ENCODE measurements at regions not wholly inside any gene's neighbourhood (a gene's known extent, or its start where the extent isn't known, plus 50 kb on each side); places are given as distances from the start of the nearest gene placed in this dataset.

DNA sequence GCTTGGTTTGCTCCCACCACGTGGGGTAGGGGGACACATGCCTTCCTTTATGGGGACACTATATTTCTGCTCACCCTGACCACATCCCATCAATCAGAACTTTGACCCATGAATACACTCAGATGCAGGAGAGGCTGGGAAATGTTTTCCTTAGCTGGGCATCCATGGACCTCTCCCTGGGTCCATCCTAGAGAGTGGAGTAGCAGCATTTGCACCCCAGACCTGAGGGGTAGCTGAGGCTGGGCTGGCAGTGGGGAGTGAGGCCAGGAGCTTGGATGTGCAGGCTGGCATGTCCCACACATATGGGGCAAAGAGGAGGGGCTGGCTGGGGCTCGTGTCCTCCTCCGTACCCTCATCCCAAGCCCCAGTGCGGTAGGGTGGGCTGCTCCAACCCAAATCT, 152.8 kb downstream of the TM9SF2 start:
- H3K27me3 Mint-ChIP-seq (ENCODE audit: low read depth) = no peaks in the 10 kb centered on the region
- no peak for TF ChIP-seq ZNF396 (CRISPR knock-in tag; IDR thresholded peaks at IDR 0.05; ENCODE audit: borderline replicate concordance)
- no peaks in the 10 kb centered on the region for H3K36me3 Mint-ChIP-seq
- ChIA-PET POLR2A (no interaction called here), CTCF (no interaction called here)
- H3K4me1 Mint-ChIP-seq = peaks cover 38% of the 10 kb centered on the region
- no peak overlapping the region for H3K27ac Mint-ChIP-seq
- DNase-seq (ENCODE audit: low spot score) (no peak), ATAC-seq (no peak)
- H3K9me3 Mint-ChIP-seq = no peaks in the 10 kb centered on the region
- no peak overlapping the region for H3K4me3 Mint-ChIP-seq

DNA sequence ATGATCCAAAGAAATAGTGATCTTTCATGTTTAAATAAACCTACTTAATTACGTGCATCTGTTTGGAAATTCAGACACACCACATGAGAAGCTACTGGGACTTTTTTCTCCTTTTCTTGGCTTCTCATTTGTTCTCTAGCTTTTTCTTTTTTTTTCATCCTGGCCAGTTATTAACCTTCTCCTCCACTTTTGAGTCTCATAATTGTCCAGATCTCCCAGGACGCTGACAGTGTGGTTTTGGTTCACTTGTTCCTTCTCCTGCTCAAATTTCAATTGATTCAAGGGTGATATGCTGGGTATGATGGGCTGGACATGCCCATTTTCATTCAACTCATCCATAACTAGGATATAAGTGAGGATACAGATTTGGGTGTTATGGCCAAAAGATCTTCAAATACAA, 152.3 kb downstream of the TM9SF2 start:
- CTCF ChIA-PET = no interaction called here
- POLR2A ChIA-PET = interaction anchor here (0.7 kb wide), 1 partner anchor 331 kb away, joined by 3 read pairs; no protein-coding TSS in a partner anchor
- no peak for ATAC-seq
- H3K4me3 Mint-ChIP-seq = no peak overlapping the region
- no peak for TF ChIP-seq OVOL2 (CRISPR knock-in tag; IDR thresholded peaks at IDR 0.05; ENCODE audit: borderline replicate concordance)
- TF ChIP-seq FOXP1 (CRISPR knock-in tag; IDR thresholded peaks at IDR 0.05; ENCODE audit: borderline replicate concordance) = no peak
- TF ChIP-seq NFYB (CRISPR knock-in tag; conservative IDR thresholded peaks at IDR 0.05; ENCODE audit: low read depth) = no peak
- TF ChIP-seq ZNF396 (CRISPR knock-in tag; IDR thresholded peaks at IDR 0.05; ENCODE audit: borderline replicate concordance) = no peak
- TF ChIP-seq, protein P1, sequence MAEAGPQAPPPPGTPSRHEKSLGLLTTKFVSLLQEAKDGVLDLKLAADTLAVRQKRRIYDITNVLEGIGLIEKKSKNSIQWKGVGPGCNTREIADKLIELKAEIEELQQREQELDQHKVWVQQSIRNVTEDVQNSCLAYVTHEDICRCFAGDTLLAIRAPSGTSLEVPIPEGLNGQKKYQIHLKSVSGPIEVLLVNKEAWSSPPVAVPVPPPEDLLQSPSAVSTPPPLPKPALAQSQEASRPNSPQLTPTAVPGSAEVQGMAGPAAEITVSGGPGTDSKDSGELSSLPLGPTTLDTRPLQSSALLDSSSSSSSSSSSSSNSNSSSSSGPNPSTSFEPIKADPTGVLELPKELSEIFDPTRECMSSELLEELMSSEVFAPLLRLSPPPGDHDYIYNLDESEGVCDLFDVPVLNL (CRISPR knock-in tag; IDR thresholded peaks at IDR 0.05; ENCODE audit: borderline replicate concordance, low read depth) = no peak
- TF ChIP-seq SMAD4 (CRISPR knock-in tag; IDR thresholded peaks at IDR 0.05) = no peak
- no peak for TF ChIP-seq JUN (CRISPR knock-in tag; IDR thresholded peaks at IDR 0.05)
- TF ChIP-seq RELA (CRISPR knock-in tag; IDR thresholded peaks at IDR 0.05; ENCODE audit: borderline replicate concordance) = no peak
- TF ChIP-seq ZNF416 (CRISPR knock-in tag; IDR thresholded peaks at IDR 0.05) = no peak
- TF ChIP-seq, protein P2, sequence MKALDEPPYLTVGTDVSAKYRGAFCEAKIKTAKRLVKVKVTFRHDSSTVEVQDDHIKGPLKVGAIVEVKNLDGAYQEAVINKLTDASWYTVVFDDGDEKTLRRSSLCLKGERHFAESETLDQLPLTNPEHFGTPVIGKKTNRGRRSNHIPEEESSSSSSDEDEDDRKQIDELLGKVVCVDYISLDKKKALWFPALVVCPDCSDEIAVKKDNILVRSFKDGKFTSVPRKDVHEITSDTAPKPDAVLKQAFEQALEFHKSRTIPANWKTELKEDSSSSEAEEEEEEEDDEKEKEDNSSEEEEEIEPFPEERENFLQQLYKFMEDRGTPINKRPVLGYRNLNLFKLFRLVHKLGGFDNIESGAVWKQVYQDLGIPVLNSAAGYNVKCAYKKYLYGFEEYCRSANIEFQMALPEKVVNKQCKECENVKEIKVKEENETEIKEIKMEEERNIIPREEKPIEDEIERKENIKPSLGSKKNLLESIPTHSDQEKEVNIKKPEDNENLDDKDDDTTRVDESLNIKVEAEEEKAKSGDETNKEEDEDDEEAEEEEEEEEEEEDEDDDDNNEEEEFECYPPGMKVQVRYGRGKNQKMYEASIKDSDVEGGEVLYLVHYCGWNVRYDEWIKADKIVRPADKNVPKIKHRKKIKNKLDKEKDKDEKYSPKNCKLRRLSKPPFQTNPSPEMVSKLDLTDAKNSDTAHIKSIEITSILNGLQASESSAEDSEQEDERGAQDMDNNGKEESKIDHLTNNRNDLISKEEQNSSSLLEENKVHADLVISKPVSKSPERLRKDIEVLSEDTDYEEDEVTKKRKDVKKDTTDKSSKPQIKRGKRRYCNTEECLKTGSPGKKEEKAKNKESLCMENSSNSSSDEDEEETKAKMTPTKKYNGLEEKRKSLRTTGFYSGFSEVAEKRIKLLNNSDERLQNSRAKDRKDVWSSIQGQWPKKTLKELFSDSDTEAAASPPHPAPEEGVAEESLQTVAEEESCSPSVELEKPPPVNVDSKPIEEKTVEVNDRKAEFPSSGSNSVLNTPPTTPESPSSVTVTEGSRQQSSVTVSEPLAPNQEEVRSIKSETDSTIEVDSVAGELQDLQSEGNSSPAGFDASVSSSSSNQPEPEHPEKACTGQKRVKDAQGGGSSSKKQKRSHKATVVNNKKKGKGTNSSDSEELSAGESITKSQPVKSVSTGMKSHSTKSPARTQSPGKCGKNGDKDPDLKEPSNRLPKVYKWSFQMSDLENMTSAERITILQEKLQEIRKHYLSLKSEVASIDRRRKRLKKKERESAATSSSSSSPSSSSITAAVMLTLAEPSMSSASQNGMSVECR (CRISPR knock-in tag; IDR thresholded peaks at IDR 0.05; ENCODE audit: borderline replicate concordance) = no peak
- TF ChIP-seq, protein P3, sequence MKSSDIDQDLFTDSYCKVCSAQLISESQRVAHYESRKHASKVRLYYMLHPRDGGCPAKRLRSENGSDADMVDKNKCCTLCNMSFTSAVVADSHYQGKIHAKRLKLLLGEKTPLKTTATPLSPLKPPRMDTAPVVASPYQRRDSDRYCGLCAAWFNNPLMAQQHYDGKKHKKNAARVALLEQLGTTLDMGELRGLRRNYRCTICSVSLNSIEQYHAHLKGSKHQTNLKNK (CRISPR knock-in tag; IDR thresholded peaks at IDR 0.05) = no peak
- TF ChIP-seq, protein P4, sequence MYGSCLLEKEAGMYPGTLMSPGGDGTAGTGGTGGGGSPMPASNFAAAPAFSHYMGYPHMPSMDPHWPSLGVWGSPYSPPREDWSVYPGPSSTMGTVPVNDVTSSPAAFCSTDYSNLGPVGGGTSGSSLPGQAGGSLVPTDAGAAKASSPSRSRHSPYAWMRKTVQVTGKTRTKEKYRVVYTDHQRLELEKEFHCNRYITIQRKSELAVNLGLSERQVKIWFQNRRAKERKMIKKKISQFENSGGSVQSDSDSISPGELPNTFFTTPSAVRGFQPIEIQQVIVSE (CRISPR knock-in tag; IDR thresholded peaks at IDR 0.05; ENCODE audit: borderline replicate concordance) = no peak
- no peaks in the 10 kb centered on the region for H3K9me3 Mint-ChIP-seq
- H3K27me3 Mint-ChIP-seq (ENCODE audit: low read depth) = no peaks in the 10 kb centered on the region
- no peaks in the 10 kb centered on the region for H3K36me3 Mint-ChIP-seq
- DNase-seq (ENCODE audit: low spot score) = no peak
- no peak overlapping the region for H3K27ac Mint-ChIP-seq
- H3K4me1 Mint-ChIP-seq = peaks cover 35% of the 10 kb centered on the region

DNA sequence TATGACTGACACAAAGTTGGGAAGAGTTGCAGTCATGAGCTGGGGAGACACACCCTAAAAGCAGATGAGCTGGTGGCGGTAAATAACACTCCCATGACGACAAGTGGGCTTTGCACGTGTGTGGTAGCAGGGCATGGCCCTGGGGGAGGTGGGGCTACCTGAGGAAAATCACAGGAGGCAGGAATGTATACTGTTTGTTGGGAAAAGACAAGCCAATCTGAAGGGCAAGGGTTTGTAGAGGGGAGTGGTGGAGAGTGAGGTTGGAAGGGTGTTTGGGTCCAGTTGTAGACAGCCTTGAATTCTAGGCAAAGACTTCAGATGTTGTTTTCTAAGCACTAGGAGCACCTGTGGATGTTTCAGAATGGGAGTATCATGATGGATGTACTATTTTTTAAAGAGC, 151.6 kb downstream of the TM9SF2 start:
- Mint-ChIP-seq H3K27me3 (ENCODE audit: low read depth) (no peaks in the 10 kb centered on the region), H3K27ac (no peak overlapping the region), H3K9me3 (no peaks in the 10 kb centered on the region), H3K4me1 (peaks cover 36% of the 10 kb centered on the region), H3K4me3 (no peak overlapping the region), H3K36me3 (no peaks in the 10 kb centered on the region)
- ATAC-seq (no peak), DNase-seq (ENCODE audit: low spot score) (no peak)
- POLR2A ChIA-PET = interaction anchor here (0.7 kb wide), 1 partner anchor 332 kb away, joined by 3 read pairs; no protein-coding TSS in a partner anchor
- CTCF ChIA-PET = no interaction called here
- TF ChIP-seq, protein P5, sequence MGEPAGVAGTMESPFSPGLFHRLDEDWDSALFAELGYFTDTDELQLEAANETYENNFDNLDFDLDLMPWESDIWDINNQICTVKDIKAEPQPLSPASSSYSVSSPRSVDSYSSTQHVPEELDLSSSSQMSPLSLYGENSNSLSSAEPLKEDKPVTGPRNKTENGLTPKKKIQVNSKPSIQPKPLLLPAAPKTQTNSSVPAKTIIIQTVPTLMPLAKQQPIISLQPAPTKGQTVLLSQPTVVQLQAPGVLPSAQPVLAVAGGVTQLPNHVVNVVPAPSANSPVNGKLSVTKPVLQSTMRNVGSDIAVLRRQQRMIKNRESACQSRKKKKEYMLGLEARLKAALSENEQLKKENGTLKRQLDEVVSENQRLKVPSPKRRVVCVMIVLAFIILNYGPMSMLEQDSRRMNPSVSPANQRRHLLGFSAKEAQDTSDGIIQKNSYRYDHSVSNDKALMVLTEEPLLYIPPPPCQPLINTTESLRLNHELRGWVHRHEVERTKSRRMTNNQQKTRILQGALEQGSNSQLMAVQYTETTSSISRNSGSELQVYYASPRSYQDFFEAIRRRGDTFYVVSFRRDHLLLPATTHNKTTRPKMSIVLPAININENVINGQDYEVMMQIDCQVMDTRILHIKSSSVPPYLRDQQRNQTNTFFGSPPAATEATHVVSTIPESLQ (CRISPR knock-in tag; IDR thresholded peaks at IDR 0.05) = no peak
- TF ChIP-seq, protein P6, sequence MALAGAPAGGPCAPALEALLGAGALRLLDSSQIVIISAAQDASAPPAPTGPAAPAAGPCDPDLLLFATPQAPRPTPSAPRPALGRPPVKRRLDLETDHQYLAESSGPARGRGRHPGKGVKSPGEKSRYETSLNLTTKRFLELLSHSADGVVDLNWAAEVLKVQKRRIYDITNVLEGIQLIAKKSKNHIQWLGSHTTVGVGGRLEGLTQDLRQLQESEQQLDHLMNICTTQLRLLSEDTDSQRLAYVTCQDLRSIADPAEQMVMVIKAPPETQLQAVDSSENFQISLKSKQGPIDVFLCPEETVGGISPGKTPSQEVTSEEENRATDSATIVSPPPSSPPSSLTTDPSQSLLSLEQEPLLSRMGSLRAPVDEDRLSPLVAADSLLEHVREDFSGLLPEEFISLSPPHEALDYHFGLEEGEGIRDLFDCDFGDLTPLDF (CRISPR knock-in tag; IDR thresholded peaks at IDR 0.05) = no peak
- TF ChIP-seq ZNF138 (CRISPR knock-in tag; conservative IDR thresholded peaks at IDR 0.05) (no peak), MYBL2 (CRISPR knock-in tag; IDR thresholded peaks at IDR 0.05) (no peak), JAZF1 (CRISPR knock-in tag; IDR thresholded peaks at IDR 0.05) (no peak), GABPB1 (CRISPR knock-in tag; IDR thresholded peaks at IDR 0.05) (no peak)
- TF ChIP-seq, protein P7, sequence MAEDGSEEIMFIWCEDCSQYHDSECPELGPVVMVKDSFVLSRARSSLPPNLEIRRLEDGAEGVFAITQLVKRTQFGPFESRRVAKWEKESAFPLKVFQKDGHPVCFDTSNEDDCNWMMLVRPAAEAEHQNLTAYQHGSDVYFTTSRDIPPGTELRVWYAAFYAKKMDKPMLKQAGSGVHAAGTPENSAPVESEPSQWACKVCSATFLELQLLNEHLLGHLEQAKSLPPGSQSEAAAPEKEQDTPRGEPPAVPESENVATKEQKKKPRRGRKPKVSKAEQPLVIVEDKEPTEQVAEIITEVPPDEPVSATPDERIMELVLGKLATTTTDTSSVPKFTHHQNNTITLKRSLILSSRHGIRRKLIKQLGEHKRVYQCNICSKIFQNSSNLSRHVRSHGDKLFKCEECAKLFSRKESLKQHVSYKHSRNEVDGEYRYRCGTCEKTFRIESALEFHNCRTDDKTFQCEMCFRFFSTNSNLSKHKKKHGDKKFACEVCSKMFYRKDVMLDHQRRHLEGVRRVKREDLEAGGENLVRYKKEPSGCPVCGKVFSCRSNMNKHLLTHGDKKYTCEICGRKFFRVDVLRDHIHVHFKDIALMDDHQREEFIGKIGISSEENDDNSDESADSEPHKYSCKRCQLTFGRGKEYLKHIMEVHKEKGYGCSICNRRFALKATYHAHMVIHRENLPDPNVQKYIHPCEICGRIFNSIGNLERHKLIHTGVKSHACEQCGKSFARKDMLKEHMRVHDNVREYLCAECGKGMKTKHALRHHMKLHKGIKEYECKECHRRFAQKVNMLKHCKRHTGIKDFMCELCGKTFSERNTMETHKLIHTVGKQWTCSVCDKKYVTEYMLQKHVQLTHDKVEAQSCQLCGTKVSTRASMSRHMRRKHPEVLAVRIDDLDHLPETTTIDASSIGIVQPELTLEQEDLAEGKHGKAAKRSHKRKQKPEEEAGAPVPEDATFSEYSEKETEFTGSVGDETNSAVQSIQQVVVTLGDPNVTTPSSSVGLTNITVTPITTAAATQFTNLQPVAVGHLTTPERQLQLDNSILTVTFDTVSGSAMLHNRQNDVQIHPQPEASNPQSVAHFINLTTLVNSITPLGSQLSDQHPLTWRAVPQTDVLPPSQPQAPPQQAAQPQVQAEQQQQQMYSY (CRISPR knock-in tag; IDR thresholded peaks at IDR 0.05) = no peak
